ENCODE measurements at regions not wholly inside any gene's neighbourhood (a gene's known extent, or its start where the extent isn't known, plus 50 kb on each side); places are given as distances from the start of the nearest gene placed in this dataset.

- H3K4me1 ChIP-seq (ENCODE audit: control insufficient read depth, insufficient read depth, low read length) = no peaks in the 10 kb centered on the region
- no peak overlapping the region for H3K27ac ChIP-seq (ENCODE audit: control insufficient read depth, insufficient read depth)
- intact Hi-C loops (cut with micrococcal nuclease; ENCODE audit: unreplicated experiment) = no loop called here
- no peaks in the 10 kb centered on the region for H3K36me3 ChIP-seq (ENCODE audit: control insufficient read depth in 2 of 2, insufficient read depth in 2 of 2, low read length in 1 of 2)
- SMC1A ChIA-PET (ENCODE audit: uncharacterized antibody, unreplicated experiment) = no interaction called here
- RAD21 ChIA-PET (ENCODE audit: unreplicated experiment) = no interaction called here
- no peak overlapping the region for H3K4me3 ChIP-seq
- in situ Hi-C loops (cut with MboI) = no loop called here
- CTCF ChIA-PET = no interaction called here
- H3K79me2 ChIP-seq (ENCODE audit: control insufficient read depth, insufficient read depth, low read length) = no peaks in the 10 kb centered on the region
- POLR2A ChIA-PET = no interaction called here
- H3K27me3 ChIP-seq (replicated peaks in 1 of 2; ENCODE audit: control insufficient read depth in 2 of 2, insufficient read depth in 2 of 2, low read length in 1 of 2) = no peaks in the 10 kb centered on the region
- no TSS peak for BruUV-seq (replicated peaks)
- no peaks in the 10 kb centered on the region for H4K20me1 ChIP-seq (ENCODE audit: control insufficient read depth, insufficient read depth)
- no peak for ATAC-seq
- no peak for FAIRE-seq
- no peak overlapping the region for H3K4me2 ChIP-seq (ENCODE audit: control insufficient read depth, insufficient read depth)
- 10% methylated on average over 1 of the region's 1 CpG for WGBS (ENCODE audit: insufficient coverage, insufficient replicate concordance, low lambda C conversion rate, missing lambda C conversion rate)
- no peaks in the 10 kb centered on the region for H3K9me3 ChIP-seq (replicated peaks; ENCODE audit: control insufficient read depth, insufficient read depth, low read length)
- no peak overlapping the region for H3K9ac ChIP-seq (ENCODE audit: control insufficient read depth, insufficient read depth, low read length)
- DNase-seq (ENCODE audit: low read depth, low spot score) = no peak
- no peak overlapping the region for H2AFZ ChIP-seq (ENCODE audit: control insufficient read depth, low read depth, low read length)
- TF ChIP-seq KAT2A (conservative IDR thresholded peaks at IDR 0.05; ENCODE audit: control insufficient read depth, low read depth, low read length) (no peak), CHD2 (IDR thresholded peaks at IDR 0.05; ENCODE audit: borderline replicate concordance, low read depth, low read length) (no peak), RAD21 (IDR thresholded peaks at IDR 0.05; ENCODE audit: insufficient read depth, low read depth, low read length) (no peak), PKNOX1 (IDR thresholded peaks at IDR 0.05) (no peak), ATF7 (IDR thresholded peaks at IDR 0.05; ENCODE audit: low read depth) (no peak), USF1 (IDR thresholded peaks at IDR 0.05; ENCODE audit: borderline replicate concordance, extremely low read length, insufficient read depth, low read depth, low read length) (no peak), LARP7 (IDR thresholded peaks at IDR 0.05) (no peak), HSF1 (IDR thresholded peaks at IDR 0.05; ENCODE audit: low read depth, low read length) (no peak), IRF3 (IDR thresholded peaks at IDR 0.05) (no peak), ZBTB40 (IDR thresholded peaks at IDR 0.05; ENCODE audit: borderline replicate concordance) (no peak), BACH1 (IDR thresholded peaks at IDR 0.05; ENCODE audit: borderline replicate concordance) (no peak), E2F4 (IDR thresholded peaks at IDR 0.05; ENCODE audit: low read depth, low read length) (no peak), NBN (IDR thresholded peaks at IDR 0.05) (no peak)
Measured at GRCh38 chr5:165858118-165858517, 2352.7 kb downstream of the MAT2B start.

Measured in GM12878 (cell line).